HCT116 (cell line): ENCODE measurements at regions not wholly inside any gene's neighbourhood (a gene's known extent, or its start where the extent isn't known, plus 50 kb on each side); places are given as distances from the start of the nearest gene placed in this dataset.

ENCODE experiments used
- ATAC-seq: fragments of 200-7000 bp; cut with Tn5 transposase; 2 replicates; pipeline ENCODE4 v1.9.1; 2020; ENCODE audit warnings: mild to moderate bottlenecking, moderate library complexity
- BruUV-seq: library from RNA; stranded (reverse); fragments of 400-500 nt; replicated peaks from 2 replicates; lab custom pipeline; 2021; lab: Mats Ljungman, UMichigan
- CTCF ChIA-PET: fragments of 300-600 bp; sonication (Branson Sonifier 250); formaldehyde crosslinking; loops from one replicate; lab custom pipeline; 2021; ENCODE audit warnings: antibody characterized with exemption; lab: Charles Lee
- POLR2A ChIA-PET: fragments of 300-600, 350-600 bp; sonication (Branson Sonifier 250); formaldehyde crosslinking; loops from one replicate; lab custom pipeline; 2021; ENCODE audit warnings: antibody characterized with exemption; lab: Charles Lee
- RAD21 ChIA-PET, 2 experiments: fragments of 300-600 bp; sonication (Branson Sonifier 250); formaldehyde crosslinking; loops; one replicate each; lab custom pipeline; 2023; ENCODE audit warnings: low total read pairs in 2 of 2; ENCODE audit not compliant: uncharacterized antibody in 2 of 2, unreplicated experiment in 2 of 2, low non-redundant PET in 1 of 2; lab: Charles Lee
- DNase-seq: peaks from one replicate; pipeline ENCODE4 v3.0.0-alpha.2; 2010; ENCODE audit warnings: low read depth, low spot score
- H2AFZ ChIP-seq: fragments of 200-600 bp; shearing (Covaris generic), sonication (generic); 2 replicates; pipeline ENCODE4 v1.6.1; 2017; ENCODE audit warnings: low read depth, mixed run types, mixed read lengths, antibody characterized with exemption, low read length; ENCODE audit not compliant: poor library complexity, severe bottlenecking
- H3K27ac ChIP-seq: 2 replicates; pipeline ENCODE4 v1.5.1; 2012; ENCODE audit warnings: low read depth, low read length
- H3K27me3 ChIP-seq: fragments of 200-600 bp; sonication (generic); 2 replicates; pipeline ENCODE4 v1.6.1; 2016; ENCODE audit warnings: mixed run types, low read length, mixed read lengths; ENCODE audit not compliant: insufficient read depth
- H3K36me3 ChIP-seq, 2 experiments: fragments of 200-500 bp in 1 of 2; fragments of 200-600 bp in 1 of 2; sonication (Bioruptor generic) in 1 of 2; sonication (generic) in 1 of 2; 2 replicates each; pipeline versions ENCODE4 v1.5.1 to v1.6.1; 2014 to 2016; ENCODE audit warnings: low read length in 2 of 2, inconsistent platforms in 1 of 2, mixed read lengths in 1 of 2, mixed run types in 1 of 2; ENCODE audit not compliant: insufficient read depth in 2 of 2, control insufficient read depth in 1 of 2
- H3K4me1 ChIP-seq, 2 experiments: fragments of 200-600 bp in 1 of 2; sonication (generic) in 1 of 2; 2 replicates each; pipeline versions ENCODE4 v1.5.1 to v1.6.1; 2012 to 2017; ENCODE audit warnings: low read length in 2 of 2, inconsistent platforms in 1 of 2, mild to moderate bottlenecking in 1 of 2, mixed read lengths in 1 of 2, mixed run types in 1 of 2, moderate library complexity in 1 of 2; ENCODE audit not compliant: insufficient read depth in 2 of 2, control insufficient read depth in 1 of 2
- H3K4me2 ChIP-seq: fragments of 200-600 bp; sonication (generic); 2 replicates; pipeline ENCODE4 v1.6.1; 2017; ENCODE audit warnings: mixed run types, low read length, mixed read lengths
- H3K4me3 ChIP-seq, 2 experiments: fragments of 200-600 bp in 1 of 2; sonication (generic) in 1 of 2; replicated peaks in 1 of 2; 2 replicates each; pipeline ENCODE4 v1.5.1; 2011 to 2016; ENCODE audit warnings: low read length in 2 of 2, control low read depth in 1 of 2, low read depth in 1 of 2, mild to moderate bottlenecking in 1 of 2, mixed read lengths in 1 of 2, mixed run types in 1 of 2
- H3K79me2 ChIP-seq: fragments of 200-600 bp; sonication (generic); 2 replicates; pipeline ENCODE4 v1.6.1; 2017; ENCODE audit warnings: mild to moderate bottlenecking, mixed run types, low read length, moderate library complexity, mixed read lengths; ENCODE audit not compliant: insufficient read depth
- H3K9ac ChIP-seq: fragments of 200-600 bp; sonication (generic); 2 replicates; pipeline ENCODE4 v1.6.1; 2016; ENCODE audit warnings: low read length, mixed read lengths
- H3K9me2 ChIP-seq: fragments of 200-600 bp; sonication (generic), shearing (Covaris generic); 2 replicates; pipeline ENCODE4 v1.6.1; 2017; ENCODE audit warnings: mixed run types, mild to moderate bottlenecking, moderate library complexity; ENCODE audit not compliant: insufficient read depth
- H3K9me3 ChIP-seq, 2 experiments: fragments of 200-500 bp in 1 of 2; fragments of 200-600 bp in 1 of 2; sonication (Bioruptor generic) in 1 of 2; sonication (generic) in 1 of 2; 2 replicates each; pipeline ENCODE4 v1.6.1; 2014 to 2017; ENCODE audit warnings: low read length in 2 of 2, mixed read lengths in 2 of 2, inconsistent platforms in 1 of 2, low read depth in 1 of 2, mild to moderate bottlenecking in 1 of 2, mixed run types in 1 of 2, moderate library complexity in 1 of 2; ENCODE audit not compliant: control insufficient read depth in 1 of 2, insufficient read depth in 1 of 2
- H4K20me1 ChIP-seq: fragments of 200-600 bp; sonication (generic), shearing (Covaris generic); 2 replicates; pipeline ENCODE4 v1.6.1; 2017; ENCODE audit warnings: mixed run types, mild to moderate bottlenecking, moderate library complexity; ENCODE audit not compliant: insufficient read depth
- CBX3 ChIP-seq: IDR thresholded peaks from 2 replicates; pipeline ENCODE4 v1.6.1; 2012; ENCODE audit warnings: low read depth
- CEBPB ChIP-seq: IDR thresholded peaks from 2 replicates; pipeline ENCODE4 v1.6.1; 2012; ENCODE audit warnings: low read depth
- EGR1 ChIP-seq: IDR thresholded peaks from 2 replicates; pipeline ENCODE4 v1.6.1; 2012; ENCODE audit warnings: low read depth
- FOSL1 ChIP-seq: IDR thresholded peaks from 2 replicates; pipeline ENCODE4 v1.6.1; 2012; ENCODE audit warnings: low read depth
- JUND ChIP-seq: IDR thresholded peaks from 2 replicates; pipeline ENCODE4 v1.6.1; 2012
- POLR2A ChIP-seq: IDR thresholded peaks from 2 replicates; pipeline ENCODE4 v1.7.0; 2011; ENCODE audit warnings: borderline replicate concordance; ENCODE audit not compliant: insufficient read depth, insufficient read length; ENCODE audit errors: extremely low read depth
- POLR2AphosphoS5 ChIP-seq: IDR thresholded peaks from 2 replicates; pipeline ENCODE4 v1.6.1; 2011; ENCODE audit warnings: mild to moderate bottlenecking, low read depth, low read length, moderate library complexity
- RAD21 ChIP-seq: IDR thresholded peaks from 2 replicates; pipeline ENCODE4 v1.6.1; 2012; ENCODE audit warnings: low read depth, mild to moderate bottlenecking
- SIN3A ChIP-seq: IDR thresholded peaks from 2 replicates; pipeline ENCODE4 v1.6.1; 2012; ENCODE audit warnings: low read depth
- SP1 ChIP-seq: IDR thresholded peaks from 2 replicates; pipeline ENCODE4 v1.6.1; 2012; ENCODE audit warnings: low read depth
- SRF ChIP-seq: IDR thresholded peaks from 2 replicates; pipeline ENCODE4 v1.6.1; 2012; ENCODE audit warnings: low read depth
- TCF7L2 ChIP-seq: IDR thresholded peaks from 2 replicates; pipeline ENCODE4 v1.7.0; 2011; ENCODE audit warnings: borderline replicate concordance, inconsistent platforms; ENCODE audit not compliant: insufficient read depth, insufficient read length; ENCODE audit errors: extremely low read depth
- ZFX ChIP-seq: fragments of 450-650 bp; IDR thresholded peaks from 2 replicates; pipeline ENCODE4 v1.6.1; 2017
- ZNF274 ChIP-seq: fragments of 200-500 bp; sonication (Bioruptor generic); IDR thresholded peaks from 2 replicates; pipeline ENCODE4 v1.6.1; 2014; ENCODE audit warnings: mild to moderate bottlenecking, low read depth, low read length, inconsistent platforms
- intact Hi-C: fragments of 100-400 bp; cut with micrococcal nuclease; formaldehyde crosslinking; loops from 2 replicates; pipeline ENCODE4 v1.10.0; 2022
- TF ChIP-seq, protein P1 (sequence below): IDR thresholded peaks from 2 replicates; pipeline ENCODE4 v1.6.1; 2012
- TF ChIP-seq, protein P2 (sequence below): IDR thresholded peaks from 2 replicates; pipeline ENCODE4 v1.6.1; 2011; ENCODE audit warnings: mild to moderate bottlenecking, low read length, moderate library complexity; ENCODE audit not compliant: insufficient replicate concordance; ENCODE audit errors: extremely low read depth

DNA sequence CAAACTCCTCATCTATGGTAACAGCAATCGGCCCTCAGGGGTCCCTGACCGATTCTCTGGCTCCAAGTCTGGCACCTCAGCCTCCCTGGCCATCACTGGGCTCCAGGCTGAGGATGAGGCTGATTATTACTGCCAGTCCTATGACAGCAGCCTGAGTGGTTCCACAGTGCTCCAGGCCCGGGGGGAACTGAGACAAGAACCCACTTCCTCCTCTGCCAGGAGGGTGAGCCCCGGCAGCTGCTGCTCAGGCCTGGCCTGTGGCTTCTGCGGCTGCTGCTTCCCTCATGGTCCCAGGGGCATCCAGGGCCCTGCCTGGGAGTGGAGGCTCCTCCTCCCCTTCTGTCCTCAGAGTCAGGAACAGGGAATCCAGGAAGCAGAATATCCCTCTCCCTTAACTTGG is 98.4 kb downstream of the ZNF280B start:
- DNase-seq (no peak), ATAC-seq (no peak)
- TF ChIP-seq JUND (no peak), SRF (no peak), CBX3 (no peak), EGR1 (no peak), RAD21 (no peak), SP1 (no peak), ZNF274 (no peak), TCF7L2 (no peak)
- Histone ChIP-seq H3K27ac (no peak overlapping the region), H4K20me1 (no peaks in the 10 kb centered on the region), H3K9me3 (0 out of 4 replicates have a peak, but pooled peaks cover 0 to 3% of the 10 kb centered on the region in 2 experiments), H3K79me2 (no peaks in the 10 kb centered on the region), H3K4me1 (no peaks in the 10 kb centered on the region), H3K9ac (no peak overlapping the region), H3K9me2 (no peaks in the 10 kb centered on the region), H3K4me3 (no peak overlapping the region), H3K4me2 (no peak overlapping the region), H3K36me3 (no peaks in the 10 kb centered on the region), H3K27me3 (peaks cover 63% of the 10 kb centered on the region), H2AFZ (no peak overlapping the region)
- POLR2A ChIA-PET = no interaction called here
- intact Hi-C loops = loop anchor here (10.0 kb wide), 1 partner anchor 205 kb away; no protein-coding TSS in a partner anchor
- BruUV-seq = no TSS peak
- CTCF ChIA-PET = interaction anchor here (0.7 to 0.9 kb wide), 2 partner anchors 10 to 13 kb away, joined by 3 to 4 read pairs; no protein-coding TSS in a partner anchor
- RAD21 ChIA-PET = no interaction called here

DNA sequence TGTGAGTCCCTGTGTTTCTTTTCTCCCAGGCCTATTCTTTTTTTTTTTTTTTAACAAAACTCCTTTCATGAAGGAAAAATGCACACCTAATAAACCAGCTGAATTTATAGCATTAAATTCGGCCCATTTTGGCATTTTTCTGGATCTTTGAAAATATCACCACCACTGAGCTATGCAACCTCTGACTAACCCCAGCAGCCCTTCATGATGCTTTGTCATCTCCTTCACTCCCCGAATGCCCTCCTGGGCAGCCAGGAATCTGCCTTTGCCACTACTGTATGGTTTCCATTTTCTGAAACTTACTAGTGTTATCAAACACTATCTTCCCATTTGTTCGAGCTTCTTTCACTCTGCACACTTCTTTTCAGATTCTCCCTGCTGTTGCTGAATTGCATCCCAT is 97.9 kb downstream of the ZNF280B start:
- no peaks in the 10 kb centered on the region for H4K20me1 ChIP-seq
- RAD21 ChIA-PET = no interaction called here
- no peak overlapping the region for H2AFZ ChIP-seq
- TF ChIP-seq, protein P1, sequence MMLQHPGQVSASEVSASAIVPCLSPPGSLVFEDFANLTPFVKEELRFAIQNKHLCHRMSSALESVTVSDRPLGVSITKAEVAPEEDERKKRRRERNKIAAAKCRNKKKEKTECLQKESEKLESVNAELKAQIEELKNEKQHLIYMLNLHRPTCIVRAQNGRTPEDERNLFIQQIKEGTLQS = no peak
- TF ChIP-seq, protein P2, sequence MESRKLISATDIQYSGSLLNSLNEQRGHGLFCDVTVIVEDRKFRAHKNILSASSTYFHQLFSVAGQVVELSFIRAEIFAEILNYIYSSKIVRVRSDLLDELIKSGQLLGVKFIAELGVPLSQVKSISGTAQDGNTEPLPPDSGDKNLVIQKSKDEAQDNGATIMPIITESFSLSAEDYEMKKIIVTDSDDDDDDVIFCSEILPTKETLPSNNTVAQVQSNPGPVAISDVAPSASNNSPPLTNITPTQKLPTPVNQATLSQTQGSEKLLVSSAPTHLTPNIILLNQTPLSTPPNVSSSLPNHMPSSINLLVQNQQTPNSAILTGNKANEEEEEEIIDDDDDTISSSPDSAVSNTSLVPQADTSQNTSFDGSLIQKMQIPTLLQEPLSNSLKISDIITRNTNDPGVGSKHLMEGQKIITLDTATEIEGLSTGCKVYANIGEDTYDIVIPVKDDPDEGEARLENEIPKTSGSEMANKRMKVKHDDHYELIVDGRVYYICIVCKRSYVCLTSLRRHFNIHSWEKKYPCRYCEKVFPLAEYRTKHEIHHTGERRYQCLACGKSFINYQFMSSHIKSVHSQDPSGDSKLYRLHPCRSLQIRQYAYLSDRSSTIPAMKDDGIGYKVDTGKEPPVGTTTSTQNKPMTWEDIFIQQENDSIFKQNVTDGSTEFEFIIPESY = no peak
- no peak for TF ChIP-seq POLR2A
- TF ChIP-seq CEBPB = no peak
- no peak for TF ChIP-seq ZFX
- no peak for TF ChIP-seq POLR2AphosphoS5
- TF ChIP-seq SIN3A = no peak
- no peak for TF ChIP-seq SP1
- no peak for TF ChIP-seq TCF7L2
- TF ChIP-seq FOSL1 = no peak
- TF ChIP-seq, all 23 proteins: peak for 0
- H3K27me3 ChIP-seq = peaks cover 68% of the 10 kb centered on the region
- BruUV-seq = no TSS peak
- ATAC-seq = no peak
- H3K9me3 ChIP-seq = 0 out of 4 replicates have a peak, but pooled peaks cover 0 to 3% of the 10 kb centered on the region in 2 experiments
- H3K4me3 ChIP-seq = no peak overlapping the region
- no peak overlapping the region for H3K4me2 ChIP-seq
- H3K9ac ChIP-seq = no peak overlapping the region
- H3K4me1 ChIP-seq = no peaks in the 10 kb centered on the region
- no peaks in the 10 kb centered on the region for H3K79me2 ChIP-seq
- ChIA-PET CTCF (interaction anchor here (0.7 to 0.8 kb wide), 2 partner anchors 12 kb away, joined by 4 read pairs; no protein-coding TSS in a partner anchor), POLR2A (no interaction called here)
- no peak overlapping the region for H3K27ac ChIP-seq
- intact Hi-C loops = loop anchor here (10.0 kb wide), 1 partner anchor 206 kb away; no protein-coding TSS in a partner anchor
- no peaks in the 10 kb centered on the region for H3K9me2 ChIP-seq
- DNase-seq = no peak
- no peaks in the 10 kb centered on the region for H3K36me3 ChIP-seq
